Stimulated activated effector memory CD8-positive, alpha-beta T cell treated with anti-CD3 and anti-CD28 coated beads, Interleukin-12 subunit alpha, Interleukin-12 subunit beta, amount 100 ng/mL, for 72 hours (primary cell): ENCODE measurements at regions not wholly inside any gene's neighbourhood (a gene's known extent, or its start where the extent isn't known, plus 50 kb on each side); places are given as distances from the start of the nearest gene placed in this dataset.

Experiments used
- ATAC-seq: fragments of 150-1000 bp; cut with Tn5 transposase; 2 replicates; pipeline ENCODE4 v1.10.0; 2021
- DNase-seq, 2 donors: peaks; one replicate each; pipeline ENCODE4 v3.0.0; 2021 to 2022; ENCODE audit warnings: low spot score in 2 of 2
- H3K27ac Mint-ChIP-seq: one replicate; pipeline ENCODE4 v1.8.0; 2022; ENCODE audit warnings: mild to moderate bottlenecking, mixed read lengths
- H3K36me3 Mint-ChIP-seq: one replicate; pipeline ENCODE4 v1.8.0; 2022; ENCODE audit warnings: mild to moderate bottlenecking, mixed read lengths
- H3K4me1 Mint-ChIP-seq: one replicate; pipeline ENCODE4 v1.8.0; 2022; ENCODE audit warnings: mixed read lengths
- H3K4me3 Mint-ChIP-seq: one replicate; pipeline ENCODE4 v1.8.0; 2022; ENCODE audit warnings: mild to moderate bottlenecking, mixed read lengths
- H3K9me3 Mint-ChIP-seq: one replicate; pipeline ENCODE4 v1.8.0; 2022; ENCODE audit warnings: mixed read lengths

DNA sequence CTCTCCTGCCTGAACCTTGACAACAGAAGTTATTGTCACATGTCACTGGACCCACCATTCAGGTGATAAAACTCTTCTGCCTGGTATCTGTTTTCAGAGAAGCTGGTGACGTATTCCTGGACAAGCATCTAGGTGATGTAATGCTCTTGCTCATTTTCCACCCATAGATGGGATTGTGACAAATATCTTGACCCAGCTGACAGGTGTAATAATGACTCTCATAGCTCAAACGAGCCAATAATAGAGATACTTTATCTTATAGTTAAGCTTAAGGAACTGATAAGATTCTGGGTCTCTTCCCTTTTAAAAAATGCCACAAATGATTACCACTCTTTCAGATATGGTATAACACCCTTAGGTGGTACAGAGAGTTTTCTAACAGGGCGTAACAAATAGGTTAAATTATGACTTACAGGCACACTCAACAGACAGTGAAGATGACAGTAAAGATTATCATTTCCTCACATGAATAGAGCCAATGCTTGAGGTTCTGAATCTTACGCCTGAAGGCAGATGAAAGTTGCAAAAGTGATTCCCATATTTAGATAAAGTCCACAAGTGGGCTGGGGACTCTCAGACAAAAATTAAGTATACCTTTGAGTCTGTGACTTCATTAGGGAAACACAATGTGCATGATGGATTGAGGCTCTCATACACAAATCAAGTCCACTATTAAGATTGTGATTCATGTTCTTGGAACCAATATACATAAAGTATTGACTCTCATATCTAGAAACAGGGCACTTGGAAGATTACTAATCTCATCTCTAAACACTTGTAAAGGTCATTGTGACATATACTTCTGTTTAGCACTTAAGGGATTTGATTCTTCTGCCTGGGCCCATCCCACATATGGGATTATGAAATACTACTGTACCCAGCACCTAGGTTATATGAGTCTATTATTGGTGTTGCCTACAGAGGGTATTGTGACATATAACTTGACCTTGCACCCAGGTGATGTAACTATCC lies 326.0 kb downstream of the RPS4Y2 start:
- H3K27ac Mint-ChIP-seq = no peak overlapping the region
- no peaks in the 10 kb centered on the region for H3K9me3 Mint-ChIP-seq
- no peak overlapping the region for H3K4me3 Mint-ChIP-seq
- H3K4me1 Mint-ChIP-seq = no peaks in the 10 kb centered on the region
- ATAC-seq (peak; percentile 72), DNase-seq (no peak)
- no peaks in the 10 kb centered on the region for H3K36me3 Mint-ChIP-seq

DNA sequence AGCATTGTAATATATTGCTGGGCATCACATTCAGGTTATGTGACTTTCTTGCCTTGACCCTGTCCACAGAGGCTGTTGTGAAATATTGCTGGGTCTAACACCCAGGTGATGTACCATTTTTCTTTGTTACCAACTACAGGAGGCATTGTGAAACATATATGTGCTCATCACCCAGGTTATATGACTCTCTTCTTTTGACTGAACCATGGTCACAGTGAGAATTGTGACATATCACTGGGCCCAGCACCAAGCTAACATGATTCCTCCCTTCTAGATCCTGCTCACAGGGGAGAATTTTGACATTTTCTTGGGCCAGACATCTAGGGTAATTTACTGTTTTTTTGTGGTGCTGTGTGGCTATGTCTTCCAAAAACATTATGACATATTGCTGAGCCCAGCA lies 326.7 kb downstream of the RPS4Y2 start:
- no peak overlapping the region for H3K4me3 Mint-ChIP-seq
- H3K36me3 Mint-ChIP-seq = no peaks in the 10 kb centered on the region
- peak; percentile 69 for ATAC-seq
- H3K4me1 Mint-ChIP-seq = no peaks in the 10 kb centered on the region
- DNase-seq = no peak
- H3K9me3 Mint-ChIP-seq = peaks cover 3% of the 10 kb centered on the region
- no peak overlapping the region for H3K27ac Mint-ChIP-seq

DNA sequence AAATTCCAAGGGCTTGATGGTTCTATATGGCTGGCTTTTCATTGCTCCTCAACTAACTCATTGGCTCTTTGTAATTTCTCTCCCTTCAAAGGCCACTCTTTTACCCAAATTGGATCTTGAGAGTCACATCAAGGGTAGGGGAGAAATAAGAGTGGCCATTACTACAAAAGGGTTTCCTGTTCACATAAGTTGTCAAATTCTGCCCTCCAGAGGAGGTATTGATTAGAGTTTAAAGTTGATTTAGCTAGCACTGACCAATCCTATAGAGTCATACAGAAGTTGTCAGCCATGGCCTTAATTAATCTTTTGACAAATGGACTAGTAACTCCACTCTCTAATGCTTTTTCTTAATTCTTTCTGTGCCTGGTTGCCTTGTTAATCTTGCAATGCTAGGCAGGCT lies 336.0 kb downstream of the RPS4Y2 start:
- no peak for DNase-seq
- H3K9me3 Mint-ChIP-seq = peaks cover 3% of the 10 kb centered on the region
- no peak for ATAC-seq

DNA sequence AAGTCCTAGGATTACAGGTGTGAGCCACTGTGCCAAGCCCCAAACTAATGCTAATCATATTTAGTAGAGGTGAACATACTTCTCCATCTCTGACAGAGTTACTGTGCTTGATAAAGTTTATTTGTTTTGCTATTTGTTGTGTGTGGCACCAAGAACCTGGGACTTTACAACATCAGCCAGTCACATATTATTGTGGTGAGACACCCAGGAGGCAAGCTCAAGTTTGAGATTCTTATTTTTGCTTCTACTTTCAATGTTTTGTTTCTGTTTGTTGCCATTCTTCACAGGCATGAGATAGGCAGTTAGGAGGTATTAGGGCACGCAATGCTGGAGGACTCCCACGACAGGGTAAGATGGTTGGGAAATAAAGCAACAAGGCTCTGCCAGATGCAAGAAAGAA lies 346.6 kb downstream of the RPS4Y2 start:
- H3K36me3 Mint-ChIP-seq = no peaks in the 10 kb centered on the region
- H3K27ac Mint-ChIP-seq = no peak overlapping the region
- H3K4me3 Mint-ChIP-seq = no peak overlapping the region
- DNase-seq = no peak
- no peaks in the 10 kb centered on the region for H3K4me1 Mint-ChIP-seq
- no peaks in the 10 kb centered on the region for H3K9me3 Mint-ChIP-seq
- no peak for ATAC-seq

More for the DNA sequence above, 336.0 kb downstream of the RPS4Y2 start:
- no peak overlapping the region for H3K27ac Mint-ChIP-seq
- no peak overlapping the region for H3K4me3 Mint-ChIP-seq
- no peaks in the 10 kb centered on the region for H3K36me3 Mint-ChIP-seq
- H3K4me1 Mint-ChIP-seq = no peaks in the 10 kb centered on the region

DNA sequence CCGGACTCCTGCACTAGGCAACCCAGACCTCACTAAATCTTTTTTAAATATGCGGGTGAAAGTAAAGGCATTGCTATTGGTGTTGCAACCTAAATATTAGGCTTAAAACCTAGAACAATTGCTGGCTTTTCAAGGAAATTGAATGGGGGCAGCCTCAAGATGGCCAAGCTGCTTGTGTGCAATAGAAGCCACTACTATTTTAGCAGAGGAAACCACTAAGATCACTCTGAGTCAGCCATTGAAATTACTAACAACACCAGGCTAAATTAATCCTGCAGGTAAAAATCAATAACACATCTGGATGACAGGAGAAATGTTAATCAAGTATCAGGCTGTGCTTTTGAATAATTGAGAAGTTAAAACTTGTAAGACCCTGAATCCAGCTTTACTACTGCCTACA lies 348.0 kb downstream of the RPS4Y2 start:
- no peak for ATAC-seq
- Mint-ChIP-seq H3K36me3 (no peaks in the 10 kb centered on the region), H3K4me3 (no peak overlapping the region), H3K9me3 (no peaks in the 10 kb centered on the region), H3K27ac (no peak overlapping the region), H3K4me1 (no peaks in the 10 kb centered on the region)
- DNase-seq = no peak

DNA sequence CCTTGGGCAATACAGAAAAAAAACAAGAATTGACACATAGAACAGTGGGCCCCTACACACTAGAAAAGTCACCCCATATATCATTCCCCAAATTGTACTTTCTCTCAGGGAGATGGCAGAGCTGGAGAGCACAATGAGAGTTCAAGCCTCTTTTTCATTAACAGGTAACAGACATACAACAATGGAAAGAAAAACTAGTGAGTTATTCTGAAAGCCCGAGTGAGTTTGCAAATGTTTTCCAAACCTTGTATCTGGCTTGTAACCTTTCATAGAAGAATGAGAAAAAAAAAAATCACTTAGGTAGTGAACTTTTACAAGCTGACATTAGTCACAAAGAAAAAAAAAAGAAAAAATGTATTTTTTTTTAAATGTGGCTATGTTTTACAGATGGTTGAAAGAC lies 349.6 kb downstream of the RPS4Y2 start:
- ATAC-seq = no peak
- H3K36me3 Mint-ChIP-seq = no peaks in the 10 kb centered on the region
- no peaks in the 10 kb centered on the region for H3K4me1 Mint-ChIP-seq
- H3K9me3 Mint-ChIP-seq = no peaks in the 10 kb centered on the region
- no peak overlapping the region for H3K4me3 Mint-ChIP-seq
- no peak overlapping the region for H3K27ac Mint-ChIP-seq
- DNase-seq = no peak

DNA sequence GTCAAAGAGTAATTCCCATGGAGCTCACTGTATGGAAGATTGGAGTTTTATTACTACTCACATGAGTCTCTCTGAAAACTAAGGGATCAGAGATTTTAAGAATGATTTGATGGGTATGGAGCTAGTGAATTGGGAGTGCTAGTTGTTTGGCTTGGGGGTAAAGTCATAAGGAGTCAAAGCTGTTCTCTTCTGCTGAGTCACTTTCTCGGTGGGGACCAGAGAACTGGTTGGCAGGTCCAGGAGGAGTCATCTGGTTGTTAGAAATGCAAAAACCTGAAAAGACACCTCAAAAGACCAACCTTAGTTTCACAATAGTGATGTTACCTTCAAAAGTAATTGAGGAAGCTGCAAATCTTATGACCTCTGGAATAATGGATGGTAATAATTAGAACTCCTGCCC lies 355.4 kb downstream of the RPS4Y2 start:
- no peak overlapping the region for H3K27ac Mint-ChIP-seq
- no peak overlapping the region for H3K4me3 Mint-ChIP-seq
- H3K4me1 Mint-ChIP-seq = no peaks in the 10 kb centered on the region
- no peaks in the 10 kb centered on the region for H3K36me3 Mint-ChIP-seq
- peak; percentile 69 for ATAC-seq
- peaks cover 3% of the 10 kb centered on the region for H3K9me3 Mint-ChIP-seq
- DNase-seq = no peak

DNA sequence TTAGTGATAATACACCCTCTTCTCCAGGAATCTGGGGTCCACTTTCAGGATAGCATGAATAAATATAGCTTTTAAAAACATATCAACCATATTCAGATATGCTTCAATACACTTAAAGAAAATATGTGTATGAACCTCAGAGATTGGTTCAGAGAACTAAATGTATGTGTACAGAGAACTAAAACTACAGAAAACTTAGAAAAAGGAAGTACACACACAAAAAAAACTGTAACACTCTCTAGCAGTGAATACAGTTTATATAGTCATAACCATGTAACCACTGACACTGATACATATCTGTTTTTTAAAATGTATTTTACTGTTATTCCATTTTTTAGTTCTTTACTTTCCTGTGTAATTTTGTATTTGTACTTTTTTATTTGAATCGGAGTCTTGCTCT lies 365.2 kb downstream of the RPS4Y2 start:
- ATAC-seq (no peak), DNase-seq (no peak)
- no peak overlapping the region for H3K4me3 Mint-ChIP-seq
- no peaks in the 10 kb centered on the region for H3K9me3 Mint-ChIP-seq
- H3K27ac Mint-ChIP-seq = no peak overlapping the region
- no peaks in the 10 kb centered on the region for H3K36me3 Mint-ChIP-seq
- no peaks in the 10 kb centered on the region for H3K4me1 Mint-ChIP-seq

DNA sequence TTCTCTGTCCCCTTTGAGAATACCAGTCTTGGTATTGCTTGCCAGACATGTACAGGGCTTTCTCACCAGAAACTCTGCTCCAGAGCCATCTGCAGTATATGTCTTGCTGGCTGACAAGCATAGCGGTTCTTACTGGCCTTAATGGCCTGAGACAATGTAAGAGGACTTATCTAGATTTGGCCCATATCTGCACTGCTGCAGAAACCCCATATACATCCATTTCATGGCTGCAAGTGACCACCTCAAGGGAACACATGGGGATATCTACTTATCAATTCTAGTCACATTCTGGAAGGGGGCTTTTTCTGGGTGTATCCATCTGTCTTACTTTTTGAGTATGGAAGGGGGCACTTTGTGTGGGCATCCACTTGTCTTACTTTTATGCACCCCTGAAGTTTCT lies 375.5 kb upstream of the RBMY1B start:
- H3K9me3 Mint-ChIP-seq = no peaks in the 10 kb centered on the region
- no peaks in the 10 kb centered on the region for H3K4me1 Mint-ChIP-seq
- no peak overlapping the region for H3K27ac Mint-ChIP-seq
- H3K4me3 Mint-ChIP-seq = no peak overlapping the region
- H3K36me3 Mint-ChIP-seq = no peaks in the 10 kb centered on the region
- ATAC-seq = no peak
- no peak for DNase-seq

DNA sequence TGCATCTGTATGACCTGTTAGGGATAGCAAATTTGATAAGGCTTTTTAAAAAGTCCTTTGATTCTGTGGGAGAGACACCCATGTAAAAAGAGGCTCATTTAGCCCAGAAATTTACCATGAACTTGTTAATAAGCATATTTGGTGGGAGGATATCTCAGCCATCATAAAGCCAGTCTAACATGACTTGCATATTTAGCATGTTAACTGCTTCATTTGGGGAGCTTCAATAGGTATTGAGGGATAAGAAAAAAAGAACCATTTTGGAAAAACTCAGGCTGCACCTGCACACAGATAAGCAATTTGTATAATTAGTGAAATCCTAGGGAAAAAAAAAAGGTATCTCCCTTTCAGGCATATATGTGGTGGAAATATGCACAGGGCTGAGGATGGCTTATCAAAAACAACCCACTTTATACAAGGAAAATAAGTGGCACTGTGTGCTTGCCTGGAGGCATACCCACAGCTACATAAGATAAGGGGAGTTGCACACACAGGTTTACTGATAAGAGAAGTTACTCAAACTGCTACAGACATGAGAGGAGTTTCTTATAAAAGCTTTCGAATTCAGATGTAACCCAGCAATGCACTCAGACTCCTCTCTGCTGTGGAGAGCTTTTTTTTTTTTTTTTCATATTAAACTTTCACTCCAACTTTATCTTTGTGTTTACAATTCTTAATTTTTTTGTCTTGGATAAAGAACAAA lies 372.9 kb upstream of the RBMY1B start:
- H3K4me3 Mint-ChIP-seq = no peak overlapping the region
- no peak for ATAC-seq
- no peak for DNase-seq

DNA sequence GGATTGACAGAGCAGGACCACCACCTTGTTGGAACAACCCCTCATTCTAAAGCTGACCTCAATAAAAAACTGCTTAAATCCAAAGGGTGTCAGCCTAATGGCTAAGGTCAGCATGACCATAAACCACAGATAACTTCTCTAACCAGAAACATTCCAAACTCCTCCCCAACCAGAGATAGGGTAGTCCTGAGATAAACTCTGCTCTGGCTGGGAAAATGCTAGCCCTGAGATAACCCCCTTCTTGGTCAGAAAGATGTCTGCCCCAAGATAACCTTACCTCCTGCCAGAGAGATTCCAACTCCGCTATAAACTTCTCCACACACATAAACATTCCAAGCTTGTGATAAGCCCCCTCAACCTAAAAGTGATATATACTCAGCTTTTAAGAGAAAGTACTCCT lies 364.8 kb upstream of the RBMY1B start:
- no peak for ATAC-seq
- Mint-ChIP-seq H3K4me3 (no peak overlapping the region), H3K9me3 (no peaks in the 10 kb centered on the region), H3K36me3 (no peaks in the 10 kb centered on the region), H3K27ac (no peak overlapping the region), H3K4me1 (no peaks in the 10 kb centered on the region)
- no peak for DNase-seq

More for the DNA sequence above, 372.9 kb upstream of the RBMY1B start:
- no peaks in the 10 kb centered on the region for H3K4me1 Mint-ChIP-seq
- H3K9me3 Mint-ChIP-seq = no peaks in the 10 kb centered on the region
- H3K36me3 Mint-ChIP-seq = no peaks in the 10 kb centered on the region
- no peak overlapping the region for H3K27ac Mint-ChIP-seq

DNA sequence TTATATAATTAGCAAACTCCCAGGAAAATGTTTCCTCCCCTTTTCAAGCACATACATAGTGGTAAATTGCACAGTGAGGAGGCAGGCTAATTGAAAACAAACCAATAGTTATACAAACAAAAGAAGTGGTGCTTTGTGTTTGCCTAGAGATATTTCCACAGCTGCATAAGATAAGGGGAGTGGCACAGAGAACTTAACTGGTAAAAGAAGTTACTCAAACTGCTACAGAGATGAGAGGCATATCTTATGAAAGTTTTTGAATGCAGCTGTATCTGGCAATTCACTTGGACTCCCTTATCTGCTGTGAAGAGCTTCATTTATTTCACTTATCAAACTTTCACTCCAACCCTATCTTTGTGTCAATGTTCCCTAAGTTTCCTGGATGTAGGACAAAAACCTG lies 361.2 kb upstream of the RBMY1B start:
- no peaks in the 10 kb centered on the region for H3K36me3 Mint-ChIP-seq
- no peak for ATAC-seq
- no peak for DNase-seq
- H3K4me1 Mint-ChIP-seq = no peaks in the 10 kb centered on the region
- no peaks in the 10 kb centered on the region for H3K9me3 Mint-ChIP-seq
- no peak overlapping the region for H3K27ac Mint-ChIP-seq
- no peak overlapping the region for H3K4me3 Mint-ChIP-seq

DNA sequence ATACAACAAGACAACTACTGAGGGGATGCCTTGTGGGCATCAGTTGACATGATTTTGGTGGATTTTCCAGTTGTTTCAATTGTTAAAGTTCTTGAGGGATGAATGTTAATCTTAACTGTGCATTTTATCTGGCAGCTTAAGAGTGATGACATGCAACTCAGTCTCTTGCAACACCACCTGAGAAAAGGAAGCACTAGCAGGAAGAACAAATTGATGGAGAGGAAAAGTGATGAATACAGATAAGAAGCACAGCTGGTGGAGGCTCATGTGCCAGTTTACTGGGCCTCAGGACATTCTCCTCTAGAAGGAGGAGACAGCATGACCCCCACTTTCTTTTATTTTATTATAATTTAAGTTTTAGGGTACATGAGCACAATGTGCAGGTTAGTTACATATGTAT lies 341.3 kb upstream of the RBMY1B start:
- peaks cover 7% of the 10 kb centered on the region for H3K9me3 Mint-ChIP-seq
- H3K4me3 Mint-ChIP-seq = no peak overlapping the region
- H3K36me3 Mint-ChIP-seq = no peaks in the 10 kb centered on the region
- no peak for DNase-seq
- H3K27ac Mint-ChIP-seq = no peak overlapping the region
- no peaks in the 10 kb centered on the region for H3K4me1 Mint-ChIP-seq
- no peak for ATAC-seq

DNA sequence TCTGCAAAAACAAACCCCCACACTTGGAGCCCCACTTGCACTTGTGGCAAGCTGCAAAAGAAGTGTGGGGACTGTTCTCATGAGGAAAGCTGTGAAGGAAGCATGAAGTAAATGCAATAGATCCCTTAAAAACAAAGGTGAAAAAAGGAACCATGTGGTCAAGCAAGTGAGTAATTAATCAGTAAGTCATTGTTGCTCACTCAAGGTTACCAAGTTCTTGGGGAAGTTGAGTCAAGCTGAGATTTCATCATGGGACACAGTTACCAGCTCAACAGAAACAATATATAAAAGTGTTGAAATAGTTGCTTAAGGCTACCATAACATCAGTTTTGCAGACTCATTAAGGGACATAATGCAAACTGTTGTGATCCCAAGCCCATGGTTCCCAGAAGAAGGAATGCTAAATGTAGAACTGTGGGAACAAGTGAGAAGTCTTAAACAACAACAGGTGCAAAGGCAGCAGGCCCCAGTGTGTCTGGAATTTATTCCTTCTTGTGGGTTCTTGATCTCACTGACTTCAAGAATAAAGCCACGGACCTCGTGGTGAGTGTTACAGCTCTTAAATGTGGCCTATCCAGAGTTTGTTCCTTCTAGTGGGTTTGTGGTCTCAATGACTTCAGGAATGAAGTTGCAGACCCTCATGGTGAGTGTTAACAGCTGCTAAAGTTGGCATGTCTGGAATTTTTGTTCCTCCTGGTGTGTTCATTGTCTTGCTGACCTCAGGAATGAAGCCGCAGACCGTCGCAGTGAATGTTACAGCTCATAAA lies 336.3 kb upstream of the RBMY1B start:
- DNase-seq (no peak), ATAC-seq (no peak)
- Mint-ChIP-seq H3K36me3 (no peaks in the 10 kb centered on the region), H3K4me1 (no peaks in the 10 kb centered on the region), H3K4me3 (no peak overlapping the region), H3K9me3 (peaks cover 5% of the 10 kb centered on the region), H3K27ac (no peak overlapping the region)

DNA sequence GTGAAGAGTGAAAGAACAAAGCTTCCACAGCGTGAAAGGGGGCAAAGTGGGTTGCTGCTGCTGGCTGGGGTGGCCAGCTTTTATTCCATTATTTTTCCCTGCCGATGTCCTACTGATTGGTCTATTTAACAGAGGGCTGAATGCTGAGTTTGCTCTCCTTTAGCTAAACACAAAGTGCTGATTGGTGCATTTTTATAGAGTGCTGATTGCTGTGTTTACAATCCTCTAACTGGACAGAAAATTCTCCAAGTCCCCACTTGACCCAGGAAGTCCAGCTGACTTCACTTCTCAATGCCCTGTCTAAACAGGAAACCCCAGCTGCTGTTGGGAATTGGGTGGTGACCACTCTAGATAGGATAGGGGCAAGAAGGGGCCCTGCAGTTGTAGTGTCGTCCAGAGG lies 335.6 kb upstream of the RBMY1B start:
- ATAC-seq (no peak), DNase-seq (no peak)
- Mint-ChIP-seq H3K27ac (no peak overlapping the region), H3K4me1 (no peaks in the 10 kb centered on the region), H3K9me3 (peaks cover 5% of the 10 kb centered on the region), H3K4me3 (no peak overlapping the region), H3K36me3 (no peaks in the 10 kb centered on the region)
